Ascending aorta (tissue), 2 donors: ENCODE measurements at regions not wholly inside any gene's neighbourhood (a gene's known extent, or its start where the extent isn't known, plus 50 kb on each side); places are given as distances from the start of the nearest gene placed in this dataset.
"Not testable (repeated sequence)": the region's sequence is repeated elsewhere in the genome, so short reads cannot be mapped to it uniquely, and the experiment has no call there.

ENCODE experiments used
- DNase-seq, 2 donors: peaks; one replicate each; pipeline ENCODE4 v3.0.0-alpha.2; 2019; ENCODE audit warnings: low spot score in 2 of 2
- H3K27ac ChIP-seq, 2 donors: fragments of 200-600 bp; sonication (generic); one replicate each; pipeline ENCODE4 v1.5.1; 2016 to 2017; ENCODE audit warnings: mild to moderate bottlenecking in 1 of 2
- H3K27me3 ChIP-seq: fragments of 200-600 bp; sonication (generic); one replicate; pipeline ENCODE4 v1.5.1; 2017
- H3K36me3 ChIP-seq, 2 donors: fragments of 200-600 bp; sonication (generic); one replicate each; pipeline ENCODE4 v1.5.1; 2016
- H3K4me1 ChIP-seq, 2 donors: fragments of 200-600 bp; sonication (generic); one replicate each; pipeline ENCODE4 v1.5.1; 2016 to 2017; ENCODE audit warnings: mild to moderate bottlenecking in 1 of 2
- H3K4me3 ChIP-seq, 2 donors: fragments of 200-600 bp; sonication (generic); one replicate each; pipeline ENCODE4 v1.5.1; 2016 to 2017; ENCODE audit warnings: mild to moderate bottlenecking in 1 of 2
- H3K9me3 ChIP-seq, 2 donors: fragments of 200-600 bp; sonication (generic); one replicate each; pipeline ENCODE4 v1.5.1; 2016
- intact Hi-C: fragments of 100-400 bp; cut with DNase I; formaldehyde crosslinking; loops from one replicate; pipeline ENCODE4 v1.15.1; 2023
- TF ChIP-seq, protein P1 (sequence below), 3 experiments: fragments of 200-600 bp in 2 of 3; fragments of 450-650 bp in 1 of 3; sonication (generic) in 2 of 3; IDR thresholded peaks; one replicate each; pipeline ENCODE4 v1.5.1; 2016 to 2019; ENCODE audit warnings: antibody characterized with exemption in 3 of 3, mild to moderate bottlenecking in 1 of 3, moderate library complexity in 1 of 3

DNA sequence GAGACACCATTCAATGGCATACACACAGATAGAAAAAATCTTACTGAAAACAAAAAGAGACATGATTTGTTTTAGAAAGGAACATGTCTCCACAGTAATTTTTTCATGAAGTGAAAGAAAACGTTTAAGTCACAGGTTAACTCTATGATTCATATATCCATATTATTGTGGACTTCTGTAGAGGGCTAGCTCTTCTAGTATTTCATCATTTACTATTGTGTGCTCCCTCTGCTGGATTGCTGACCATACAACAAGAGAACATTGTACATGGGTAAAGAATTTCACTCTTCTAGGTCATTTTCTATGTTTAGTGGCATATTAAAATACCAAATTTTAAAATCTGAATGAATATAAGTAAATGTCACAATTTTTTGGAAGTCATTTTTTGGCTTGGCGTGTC, 91.8 kb upstream of the POU3F4 start:
- H3K27me3 ChIP-seq: no peaks in the 10 kb centered on the region
- H3K36me3 ChIP-seq: no peaks in the 10 kb centered on the region
- no peak for DNase-seq
- no peak overlapping the region for H3K27ac ChIP-seq
- H3K4me1 ChIP-seq: no peaks in the 10 kb centered on the region
- H3K9me3 ChIP-seq: no peaks in the 10 kb centered on the region
- no peak overlapping the region for H3K4me3 ChIP-seq
- TF ChIP-seq, protein P1, sequence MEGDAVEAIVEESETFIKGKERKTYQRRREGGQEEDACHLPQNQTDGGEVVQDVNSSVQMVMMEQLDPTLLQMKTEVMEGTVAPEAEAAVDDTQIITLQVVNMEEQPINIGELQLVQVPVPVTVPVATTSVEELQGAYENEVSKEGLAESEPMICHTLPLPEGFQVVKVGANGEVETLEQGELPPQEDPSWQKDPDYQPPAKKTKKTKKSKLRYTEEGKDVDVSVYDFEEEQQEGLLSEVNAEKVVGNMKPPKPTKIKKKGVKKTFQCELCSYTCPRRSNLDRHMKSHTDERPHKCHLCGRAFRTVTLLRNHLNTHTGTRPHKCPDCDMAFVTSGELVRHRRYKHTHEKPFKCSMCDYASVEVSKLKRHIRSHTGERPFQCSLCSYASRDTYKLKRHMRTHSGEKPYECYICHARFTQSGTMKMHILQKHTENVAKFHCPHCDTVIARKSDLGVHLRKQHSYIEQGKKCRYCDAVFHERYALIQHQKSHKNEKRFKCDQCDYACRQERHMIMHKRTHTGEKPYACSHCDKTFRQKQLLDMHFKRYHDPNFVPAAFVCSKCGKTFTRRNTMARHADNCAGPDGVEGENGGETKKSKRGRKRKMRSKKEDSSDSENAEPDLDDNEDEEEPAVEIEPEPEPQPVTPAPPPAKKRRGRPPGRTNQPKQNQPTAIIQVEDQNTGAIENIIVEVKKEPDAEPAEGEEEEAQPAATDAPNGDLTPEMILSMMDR (IDR thresholded peaks at IDR 0.05): peak in 1 of 3 experiments; percentile 23
- intact Hi-C loops: no loop called here

DNA sequence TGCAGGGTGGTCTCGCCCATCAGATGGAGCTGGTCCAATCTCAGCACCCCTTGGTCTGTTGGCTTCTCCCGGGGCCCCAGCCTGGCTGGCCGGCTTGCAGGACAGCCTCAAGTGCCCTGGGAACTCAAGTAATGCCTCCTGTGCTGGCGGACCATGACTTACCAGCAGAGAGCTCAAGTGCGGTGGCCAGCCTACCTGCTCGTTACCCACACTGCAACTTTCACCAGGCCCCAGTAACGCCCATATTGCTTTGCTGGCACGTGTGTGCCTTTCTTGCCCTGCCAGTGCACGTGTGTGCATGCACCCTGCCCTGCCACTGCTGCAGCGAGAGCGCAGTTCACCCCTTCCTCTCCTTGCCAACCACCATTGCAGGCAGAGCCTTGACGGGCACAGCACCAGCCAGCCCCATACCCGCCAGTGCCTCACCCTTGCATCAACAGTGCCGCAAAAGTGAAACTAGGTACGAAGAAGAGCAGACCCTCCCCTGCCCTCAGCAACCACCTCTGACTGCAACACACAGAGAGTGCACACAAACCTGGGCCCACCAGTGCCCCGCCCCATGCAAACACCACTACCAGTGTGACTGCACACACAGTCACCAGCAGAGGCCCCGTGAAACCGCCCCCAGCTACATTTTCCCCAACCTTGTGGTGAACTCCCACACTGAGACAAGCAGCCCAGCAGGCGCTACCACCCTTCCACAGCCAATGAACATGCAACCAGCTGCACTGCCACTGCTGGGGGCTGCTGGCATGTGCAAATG, 88.9 kb upstream of the POU3F4 start:
- Histone ChIP-seq H3K4me1 (no peaks in the 10 kb centered on the region), H3K9me3 (no peaks in the 10 kb centered on the region), H3K4me3 (no peak overlapping the region), H3K27ac (no peak overlapping the region), H3K27me3 (no peaks in the 10 kb centered on the region), H3K36me3 (no peaks in the 10 kb centered on the region)
- DNase-seq: no peak
- TF ChIP-seq, protein P1 (IDR thresholded peaks at IDR 0.05): no peak
- intact Hi-C loops: no loop called here

DNA sequence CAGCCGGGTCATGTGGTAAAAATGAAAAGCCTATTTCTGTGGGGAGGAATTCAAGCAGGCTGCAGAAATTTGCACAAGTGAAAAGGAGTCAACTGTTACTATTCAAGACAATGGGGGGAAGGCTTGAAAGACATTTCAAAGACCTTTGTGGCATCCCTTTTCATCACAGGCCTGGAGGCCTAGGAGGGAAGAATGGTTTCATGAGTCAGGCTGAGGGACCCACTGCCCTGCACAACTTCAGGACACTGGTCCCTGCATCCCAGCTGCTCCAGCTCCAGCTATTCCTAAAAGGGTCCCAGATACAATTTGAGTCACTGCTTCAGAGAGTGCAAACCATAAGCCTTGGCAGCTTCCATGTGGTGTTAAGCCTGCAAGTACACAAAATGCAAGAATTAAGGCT, 85.3 kb upstream of the POU3F4 start:
- intact Hi-C loops: no loop called here
- Histone ChIP-seq H3K27ac (no peak overlapping the region), H3K27me3 (no peaks in the 10 kb centered on the region), H3K4me3 (no peak overlapping the region), H3K36me3 (no peaks in the 10 kb centered on the region), H3K4me1 (no peaks in the 10 kb centered on the region), H3K9me3 (no peaks in the 10 kb centered on the region)
- no peak for DNase-seq
- TF ChIP-seq, protein P1 (IDR thresholded peaks at IDR 0.05): no peak

DNA sequence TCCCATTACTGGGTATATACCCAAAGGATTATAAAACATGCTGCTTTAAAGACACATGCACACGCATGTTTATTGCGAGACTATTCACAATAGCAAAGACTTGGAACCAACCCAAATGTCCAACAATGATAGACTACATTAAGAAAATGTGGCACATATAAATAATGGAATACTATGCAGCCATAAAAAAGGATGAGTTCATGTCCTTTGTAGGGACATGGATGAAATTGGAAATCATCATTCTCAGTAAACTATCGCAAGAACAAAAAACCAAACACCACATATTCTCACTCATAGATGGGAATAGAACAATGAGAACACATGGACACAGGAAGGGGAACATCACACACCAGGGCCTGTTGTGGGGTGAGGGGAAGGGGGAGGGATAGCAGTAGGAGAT, 65.5 kb upstream of the POU3F4 start:
- H3K9me3 ChIP-seq, H3K27ac ChIP-seq, H3K36me3 ChIP-seq, DNase-seq, H3K4me1 ChIP-seq, intact Hi-C loops, H3K27me3 ChIP-seq, H3K4me3 ChIP-seq: not testable (repeated sequence)

DNA sequence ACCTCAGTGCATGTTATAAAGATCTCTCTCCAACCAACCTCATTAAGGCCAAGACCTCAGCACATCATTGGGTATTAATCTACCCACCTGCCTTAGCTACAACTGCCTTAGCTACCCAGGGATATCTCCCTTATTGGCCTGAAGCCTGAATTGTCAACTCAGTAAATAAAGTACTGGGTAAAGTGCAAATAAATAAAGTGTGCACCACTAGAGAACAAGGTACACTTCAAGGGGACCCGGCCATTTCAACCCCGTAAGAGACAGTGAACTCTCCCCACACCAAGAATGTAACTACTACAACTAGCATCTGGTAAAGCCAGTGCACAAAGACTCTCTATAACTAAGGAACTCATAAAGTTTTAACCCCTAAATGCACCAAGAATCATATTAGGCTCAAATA, 61.7 kb upstream of the POU3F4 start:
- Histone ChIP-seq H3K9me3 (no peaks in the 10 kb centered on the region), H3K36me3 (no peaks in the 10 kb centered on the region), H3K27me3 (no peaks in the 10 kb centered on the region), H3K4me1 (no peaks in the 10 kb centered on the region), H3K4me3 (no peak overlapping the region), H3K27ac (no peak overlapping the region)
- TF ChIP-seq, protein P1 (IDR thresholded peaks at IDR 0.05): no peak
- intact Hi-C loops: no loop called here
- DNase-seq: no peak
